ENCODE measurements at regions not wholly inside any gene's neighbourhood (a gene's known extent, or its start where the extent isn't known, plus 50 kb on each side); places are given as distances from the start of the nearest gene placed in this dataset.

DNA sequence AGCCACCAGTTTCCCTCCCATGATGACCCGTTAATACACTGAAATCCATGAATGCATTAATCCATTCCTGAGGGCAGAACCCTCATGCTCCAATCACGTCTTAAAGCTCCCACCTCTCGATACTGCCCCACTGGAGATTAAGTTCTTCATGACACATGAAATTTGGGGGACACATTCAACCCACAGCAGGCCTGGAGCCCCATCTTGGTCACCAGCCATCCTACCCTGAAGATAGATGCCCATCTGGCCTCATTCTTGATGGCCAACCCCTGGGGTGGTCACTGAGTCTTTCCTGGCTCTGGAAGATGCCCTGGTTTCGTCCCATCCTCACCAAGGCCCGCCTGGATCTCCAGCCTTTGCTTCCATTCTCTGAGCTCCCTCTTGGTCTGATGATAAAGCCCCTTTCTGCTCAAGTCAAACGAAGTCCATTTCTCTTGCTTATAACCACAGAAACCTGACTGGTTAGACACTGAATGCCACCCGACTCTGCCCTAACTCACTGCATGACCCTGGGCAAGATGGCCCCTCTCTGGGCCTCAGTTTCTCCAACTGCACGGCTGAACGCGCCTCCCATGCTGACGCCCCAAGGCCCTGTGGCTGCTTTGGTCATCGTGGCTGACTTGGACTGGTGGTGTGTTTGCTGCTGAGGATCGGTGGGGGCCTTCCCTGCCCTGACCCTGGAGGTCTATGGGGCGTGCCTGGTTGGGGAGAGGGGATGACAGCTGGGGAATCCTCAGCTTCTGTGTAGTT is 138.4 kb upstream of the IER5L start:
- DNase-seq (ENCODE audit: low read depth), result no peak
- TF ChIP-seq, protein P1, sequence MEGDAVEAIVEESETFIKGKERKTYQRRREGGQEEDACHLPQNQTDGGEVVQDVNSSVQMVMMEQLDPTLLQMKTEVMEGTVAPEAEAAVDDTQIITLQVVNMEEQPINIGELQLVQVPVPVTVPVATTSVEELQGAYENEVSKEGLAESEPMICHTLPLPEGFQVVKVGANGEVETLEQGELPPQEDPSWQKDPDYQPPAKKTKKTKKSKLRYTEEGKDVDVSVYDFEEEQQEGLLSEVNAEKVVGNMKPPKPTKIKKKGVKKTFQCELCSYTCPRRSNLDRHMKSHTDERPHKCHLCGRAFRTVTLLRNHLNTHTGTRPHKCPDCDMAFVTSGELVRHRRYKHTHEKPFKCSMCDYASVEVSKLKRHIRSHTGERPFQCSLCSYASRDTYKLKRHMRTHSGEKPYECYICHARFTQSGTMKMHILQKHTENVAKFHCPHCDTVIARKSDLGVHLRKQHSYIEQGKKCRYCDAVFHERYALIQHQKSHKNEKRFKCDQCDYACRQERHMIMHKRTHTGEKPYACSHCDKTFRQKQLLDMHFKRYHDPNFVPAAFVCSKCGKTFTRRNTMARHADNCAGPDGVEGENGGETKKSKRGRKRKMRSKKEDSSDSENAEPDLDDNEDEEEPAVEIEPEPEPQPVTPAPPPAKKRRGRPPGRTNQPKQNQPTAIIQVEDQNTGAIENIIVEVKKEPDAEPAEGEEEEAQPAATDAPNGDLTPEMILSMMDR (conservative IDR thresholded peaks at IDR 0.05; ENCODE audit: low read depth, low read length), result no peak

DNA sequence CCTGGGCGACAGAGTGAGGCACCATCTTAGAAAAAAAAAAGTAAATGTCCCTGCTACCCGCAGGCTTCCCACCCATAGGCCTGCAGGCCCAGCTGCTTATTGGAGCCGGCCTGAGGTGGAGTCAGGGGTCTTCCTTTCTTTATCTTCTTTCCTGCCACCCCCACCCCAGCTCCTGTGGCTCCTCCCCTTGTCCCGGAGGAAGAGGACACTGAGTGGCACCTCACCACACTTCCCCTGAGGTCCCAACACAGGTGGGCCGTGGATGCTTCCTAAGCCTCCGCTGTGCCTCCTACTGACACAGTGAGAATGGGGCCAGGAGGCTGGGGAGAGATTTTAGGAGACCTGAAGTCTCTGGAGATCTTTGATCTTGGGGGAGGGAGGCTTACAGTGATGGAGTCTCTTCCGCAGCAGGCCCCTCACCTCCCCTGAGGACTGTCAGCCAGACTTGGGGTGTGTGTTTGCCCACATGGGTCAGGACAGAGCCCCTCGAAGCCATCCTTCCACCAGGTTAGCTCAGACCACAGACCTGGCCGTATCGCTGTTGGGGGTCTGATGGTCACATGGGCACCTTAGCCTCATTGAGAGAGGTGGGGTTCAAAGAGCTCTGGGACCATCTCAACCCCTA is 135.4 kb upstream of the IER5L start:
- no peak overlapping the region for H3K4me3 ChIP-seq (ENCODE audit: low read depth, low read length)
- TF ChIP-seq, protein P1 (conservative IDR thresholded peaks at IDR 0.05; ENCODE audit: low read depth, low read length), result no peak
- no peak for DNase-seq (ENCODE audit: low read depth)

More for the DNA sequence above, 138.4 kb upstream of the IER5L start:
- H3K4me3 ChIP-seq (ENCODE audit: low read depth, low read length), result no peak overlapping the region

DNA sequence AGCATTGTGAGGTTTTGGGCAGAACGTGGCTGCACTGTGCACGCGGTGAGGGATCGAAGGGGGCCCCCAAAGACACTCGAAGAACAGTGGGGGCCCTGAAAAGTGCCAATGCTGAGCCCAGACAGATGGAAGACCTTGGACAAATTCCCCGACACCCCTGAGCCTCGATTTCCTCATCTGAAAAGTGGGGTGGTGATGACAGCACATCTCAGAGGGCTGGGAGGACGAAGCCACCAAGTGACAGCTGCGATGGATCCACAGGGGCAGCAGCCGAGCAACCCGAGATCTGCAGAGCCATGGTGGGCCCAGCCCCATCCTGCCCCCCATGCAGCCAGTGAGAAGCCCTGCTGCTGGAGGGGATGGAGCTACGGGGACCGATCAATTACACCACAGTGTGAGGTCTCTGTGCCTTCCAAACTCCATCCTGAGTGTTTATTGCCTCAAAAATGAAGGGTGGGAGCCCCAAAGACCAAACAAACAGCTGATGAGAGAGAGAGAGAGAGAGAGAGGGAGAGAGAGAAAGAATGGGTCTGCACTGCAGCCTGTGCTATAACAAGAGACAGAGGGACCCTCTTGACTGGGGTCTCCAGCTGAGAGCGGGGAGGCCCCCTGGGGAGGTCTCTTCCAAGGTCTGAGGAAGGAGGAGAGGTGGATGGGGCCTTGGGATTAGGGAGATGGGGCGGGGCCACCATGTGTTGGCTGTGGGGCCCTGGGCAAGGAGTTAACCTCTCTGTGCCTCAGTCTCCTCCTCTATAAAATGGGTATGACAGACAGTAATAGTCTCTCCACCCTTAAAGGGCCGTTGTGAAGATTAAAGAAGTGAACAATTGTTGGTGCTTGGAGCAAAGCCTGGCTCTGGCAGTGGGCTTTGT is 134.4 kb upstream of the IER5L start:
- TF ChIP-seq, protein P1 (conservative IDR thresholded peaks at IDR 0.05; ENCODE audit: low read depth, low read length), result no peak
- DNase-seq (ENCODE audit: low read depth), result no peak
- no peak overlapping the region for H3K4me3 ChIP-seq (ENCODE audit: low read depth, low read length)

DNA sequence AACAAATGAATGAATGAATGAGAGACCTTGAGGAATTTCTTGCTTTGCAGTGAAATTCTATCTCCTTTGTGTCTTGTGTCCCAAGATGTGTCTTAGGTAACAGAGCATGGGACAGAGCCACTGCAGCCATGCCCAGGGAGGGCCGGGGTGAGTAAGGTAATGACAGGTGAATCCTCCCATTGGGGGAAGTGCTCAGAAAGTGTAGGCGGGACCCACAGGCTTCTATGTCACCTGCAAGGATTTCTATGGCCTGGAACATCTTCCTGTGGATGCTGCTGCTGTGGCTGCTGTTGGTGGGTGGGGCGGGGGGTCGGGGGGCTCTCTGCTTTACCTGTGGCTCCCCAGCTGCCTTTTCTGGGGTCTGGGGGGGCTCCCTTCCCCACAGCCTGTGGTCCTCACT is 133.6 kb upstream of the IER5L start:
- DNase-seq (ENCODE audit: low read depth), result no peak
- H3K4me3 ChIP-seq (ENCODE audit: low read depth, low read length), result no peak overlapping the region
- TF ChIP-seq, protein P1 (conservative IDR thresholded peaks at IDR 0.05; ENCODE audit: low read depth, low read length), result no peak

DNA sequence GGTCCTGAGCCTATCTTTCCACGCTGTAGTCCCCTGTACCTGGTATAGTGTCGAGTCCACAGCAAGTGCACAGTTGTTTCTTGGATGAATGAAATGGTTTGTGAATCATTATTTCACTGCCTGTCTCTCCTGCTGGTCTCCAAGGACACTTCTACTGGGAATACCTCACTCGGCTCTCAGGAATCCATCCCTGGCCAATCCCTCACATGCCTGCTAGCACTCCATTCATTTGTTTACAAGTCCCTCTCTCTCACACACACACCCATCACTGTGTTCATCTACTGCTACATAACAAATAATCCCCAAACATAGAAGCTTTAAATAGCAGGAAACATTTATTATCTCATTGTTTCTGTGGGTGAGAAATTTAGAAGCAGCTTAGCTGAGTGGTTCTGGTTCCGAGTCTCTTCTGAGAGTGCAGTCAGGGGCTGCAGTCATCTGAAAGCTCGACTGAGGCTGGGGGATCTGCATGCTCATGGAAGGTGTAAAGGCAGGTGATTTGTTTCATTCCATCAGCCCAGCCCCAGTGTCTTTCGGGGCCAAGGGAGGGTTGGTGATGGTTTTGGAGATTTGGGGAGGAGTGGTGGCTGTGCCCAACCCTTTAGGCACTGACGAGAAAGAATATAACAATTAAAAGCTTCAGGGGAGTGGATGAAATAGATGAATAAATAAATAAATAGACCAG is 132.7 kb upstream of the IER5L start:
- TF ChIP-seq, protein P1 (conservative IDR thresholded peaks at IDR 0.05; ENCODE audit: low read depth, low read length), result no peak
- H3K4me3 ChIP-seq (ENCODE audit: low read depth, low read length), result no peak overlapping the region
- DNase-seq (ENCODE audit: low read depth), result no peak

DNA sequence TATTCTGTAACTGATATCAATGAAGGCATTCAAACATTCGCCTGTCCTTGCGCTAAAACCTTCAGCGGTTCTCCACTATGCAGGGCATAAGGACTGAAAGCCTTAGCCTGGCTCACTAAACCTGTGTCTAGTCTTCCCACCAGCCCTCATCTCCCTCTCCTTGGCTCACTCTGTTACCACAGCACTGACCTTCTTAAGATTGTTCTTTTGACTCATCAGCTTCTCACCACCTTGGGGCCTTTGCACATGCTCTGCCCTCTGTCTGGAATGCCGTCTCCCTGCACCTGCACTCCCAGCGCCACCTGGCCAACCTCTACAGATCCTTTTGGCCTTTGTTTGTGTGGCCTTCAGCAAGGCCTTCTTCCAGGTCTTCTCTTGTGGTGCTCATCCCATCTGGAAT is 131.8 kb upstream of the IER5L start:
- H3K4me3 ChIP-seq (ENCODE audit: low read depth, low read length), result no peak overlapping the region
- DNase-seq (ENCODE audit: low read depth), result no peak
- TF ChIP-seq, protein P1 (conservative IDR thresholded peaks at IDR 0.05; ENCODE audit: low read depth, low read length), result no peak
